ENCODE measurements at regions not wholly inside any gene's neighbourhood (a gene's known extent, or its start where the extent isn't known, plus 50 kb on each side); places are given as distances from the start of the nearest gene placed in this dataset.

GRCh38 chr9:14962193-14962882 is 52.1 kb upstream of the FREM1 start:
- DNase-seq (ENCODE audit: low spot score) = no peak

- DNase-seq (ENCODE audit: low spot score) = no peak
Measured at GRCh38 chr9:14961372-14962068, 51.3 kb upstream of the FREM1 start.

GRCh38 chr9:14960881-14961280 is 50.7 kb upstream of the FREM1 start:
- DNase-seq (ENCODE audit: low spot score) = no peak
